ENCODE measurements at regions not wholly inside any gene's neighbourhood (a gene's known extent, or its start where the extent isn't known, plus 50 kb on each side); places are given as distances from the start of the nearest gene placed in this dataset.

GRCh38 chr18:61606759-61607158, 273.5 kb downstream of the CDH20 start:
- H3K4me1 Mint-ChIP-seq, result peaks cover 20% of the 10 kb centered on the region

DNA sequence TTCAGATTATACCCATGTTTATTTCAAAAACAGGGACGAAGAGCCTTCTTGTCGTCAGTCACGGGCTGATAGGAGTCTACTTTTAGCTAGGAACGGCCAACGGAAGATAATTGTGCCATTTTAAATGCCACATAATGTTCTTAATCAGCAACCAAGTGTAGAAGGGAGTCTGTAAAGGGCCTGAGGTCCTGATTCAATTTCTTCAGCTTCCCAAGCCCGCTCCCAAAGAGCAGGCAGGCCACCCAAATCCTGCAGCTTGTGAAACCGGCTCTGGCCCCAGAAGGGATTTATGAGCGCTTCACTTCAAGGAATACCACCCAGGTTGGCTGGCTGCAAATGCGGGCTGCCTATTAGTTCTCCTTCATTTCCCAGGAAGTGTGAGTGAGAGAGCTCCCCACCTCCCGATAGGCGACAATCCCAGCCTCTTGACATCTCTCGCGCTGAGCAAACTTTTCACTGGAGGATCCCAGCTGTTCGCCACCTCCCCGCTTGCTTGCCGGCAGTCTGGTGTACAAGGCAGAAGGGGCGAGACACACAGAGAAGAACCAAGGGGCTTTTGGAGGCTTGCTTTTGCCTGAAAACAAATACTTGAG, 272.9 kb downstream of the CDH20 start:
- no peak for TF ChIP-seq CTCF (IDR thresholded peaks at IDR 0.05; ENCODE audit: unreplicated experiment)
- peak in 1 of 2 experiments; percentile 55 for DNase-seq (ENCODE audit: low spot score in 2 of 2, unreplicated experiment in 2 of 2)
- peaks cover 20% of the 10 kb centered on the region for H3K4me1 Mint-ChIP-seq
- peaks cover 3% of the 10 kb centered on the region for H3K36me3 Mint-ChIP-seq
- H3K9me3 Mint-ChIP-seq, result peaks cover 18% of the 10 kb centered on the region
- H3K27me3 Mint-ChIP-seq (ENCODE audit: low read depth), result peaks cover 66% of the 10 kb centered on the region
- peak overlapping the region; percentile 54 for H3K4me3 Mint-ChIP-seq
- peak overlapping the region; percentile 43 for H3K27ac Mint-ChIP-seq

More at GRCh38 chr18:61606759-61607158, 273.5 kb downstream of the CDH20 start:
- DNase-seq (ENCODE audit: low spot score in 2 of 2, unreplicated experiment in 2 of 2), result peak in 1 of 2 experiments; percentile 46
- peaks cover 23% of the 10 kb centered on the region for H3K9me3 Mint-ChIP-seq
- peaks cover 66% of the 10 kb centered on the region for H3K27me3 Mint-ChIP-seq (ENCODE audit: low read depth)
- H3K4me3 Mint-ChIP-seq, result peak overlapping the region; percentile 54
- H3K36me3 Mint-ChIP-seq, result peaks cover 6% of the 10 kb centered on the region
- no peak overlapping the region for H3K27ac Mint-ChIP-seq
- no peak for TF ChIP-seq CTCF (IDR thresholded peaks at IDR 0.05; ENCODE audit: unreplicated experiment)

- Mint-ChIP-seq H3K9me3 (peaks cover 12% of the 10 kb centered on the region), H3K4me3 (peak overlapping the region; percentile 54), H3K4me1 (peaks cover 20% of the 10 kb centered on the region), H3K36me3 (peaks cover 3% of the 10 kb centered on the region), H3K27ac (no peak overlapping the region), H3K27me3 (ENCODE audit: low read depth) (peaks cover 70% of the 10 kb centered on the region)
- TF ChIP-seq CTCF (IDR thresholded peaks at IDR 0.05; ENCODE audit: unreplicated experiment), result no peak
- DNase-seq (ENCODE audit: low spot score in 2 of 2, unreplicated experiment in 2 of 2), result no peak
Measured at GRCh38 chr18:61605376-61606067, 272.3 kb downstream of the CDH20 start.
